Dendritic cell treated with granulocyte-macrophage colony-stimulating factor and Interleukin-4, amounts not matched to agents 40 ng/mL and 50 ng/mL, for 4 days (primary cell): ENCODE measurements at regions not wholly inside any gene's neighbourhood (a gene's known extent, or its start where the extent isn't known, plus 50 kb on each side); places are given as distances from the start of the nearest gene placed in this dataset.

Experiments used
- H3K27ac Mint-ChIP-seq: one replicate; pipeline ENCODE4 v1.8.0; 2022; ENCODE audit warnings: mild to moderate bottlenecking, mixed read lengths
- H3K27me3 Mint-ChIP-seq: one replicate; pipeline ENCODE4 v1.8.0; 2022; ENCODE audit warnings: mild to moderate bottlenecking, mixed read lengths
- H3K36me3 Mint-ChIP-seq: one replicate; pipeline ENCODE4 v1.8.0; 2022; ENCODE audit warnings: low read depth, mixed read lengths
- H3K4me1 Mint-ChIP-seq: one replicate; pipeline ENCODE4 v1.8.0; 2022; ENCODE audit warnings: low read depth, mixed read lengths
- H3K4me3 Mint-ChIP-seq: one replicate; pipeline ENCODE4 v1.8.0; 2022; ENCODE audit warnings: mild to moderate bottlenecking, moderate library complexity, mixed read lengths
- H3K9me3 Mint-ChIP-seq: one replicate; pipeline ENCODE4 v1.8.0; 2022; ENCODE audit warnings: mixed read lengths
- intact Hi-C: fragments of 100-400 bp; cut with micrococcal nuclease; formaldehyde crosslinking; loops from one replicate; pipeline ENCODE4 v1.15.0; 2022

GRCh38 chr13:21980049-21980448, 309.2 kb downstream of the FGF9 start:
- Mint-ChIP-seq H3K27me3 (no peaks in the 10 kb centered on the region), H3K9me3 (no peaks in the 10 kb centered on the region), H3K4me3 (no peak overlapping the region), H3K4me1 (no peaks in the 10 kb centered on the region), H3K36me3 (no peaks in the 10 kb centered on the region), H3K27ac (no peak overlapping the region)
- intact Hi-C loops, result no loop called here

- no peaks in the 10 kb centered on the region for H3K9me3 Mint-ChIP-seq
- intact Hi-C loops, result no loop called here
- H3K36me3 Mint-ChIP-seq, result no peaks in the 10 kb centered on the region
- no peaks in the 10 kb centered on the region for H3K4me1 Mint-ChIP-seq
- peaks cover 1% of the 10 kb centered on the region for H3K27me3 Mint-ChIP-seq
- no peak overlapping the region for H3K4me3 Mint-ChIP-seq
- no peak overlapping the region for H3K27ac Mint-ChIP-seq
These were observed 313.3 kb downstream of the FGF9 start for GRCh38 chr13:21984156-21984555.

GRCh38 chr13:21986602-21987001, 315.7 kb downstream of the FGF9 start:
- Mint-ChIP-seq H3K9me3 (no peaks in the 10 kb centered on the region), H3K4me3 (no peak overlapping the region), H3K4me1 (no peaks in the 10 kb centered on the region), H3K27me3 (peaks cover 1% of the 10 kb centered on the region), H3K36me3 (no peaks in the 10 kb centered on the region), H3K27ac (no peak overlapping the region)
- intact Hi-C loops, result no loop called here

GRCh38 chr13:21987793-21988192, 316.9 kb downstream of the FGF9 start:
- intact Hi-C loops, result no loop called here
- H3K36me3 Mint-ChIP-seq, result no peaks in the 10 kb centered on the region
- H3K27me3 Mint-ChIP-seq, result peaks cover 1% of the 10 kb centered on the region
- no peak overlapping the region for H3K4me3 Mint-ChIP-seq
- no peaks in the 10 kb centered on the region for H3K4me1 Mint-ChIP-seq
- H3K27ac Mint-ChIP-seq, result no peak overlapping the region
- no peaks in the 10 kb centered on the region for H3K9me3 Mint-ChIP-seq

- Mint-ChIP-seq H3K4me3 (no peak overlapping the region), H3K27me3 (peaks cover 1% of the 10 kb centered on the region), H3K4me1 (no peaks in the 10 kb centered on the region), H3K36me3 (no peaks in the 10 kb centered on the region), H3K27ac (no peak overlapping the region), H3K9me3 (no peaks in the 10 kb centered on the region)
- intact Hi-C loops, result no loop called here
These were observed 317.8 kb downstream of the FGF9 start for GRCh38 chr13:21988624-21989023.

- Mint-ChIP-seq H3K27ac (no peak overlapping the region), H3K36me3 (no peaks in the 10 kb centered on the region), H3K4me1 (no peaks in the 10 kb centered on the region), H3K27me3 (peaks cover 2% of the 10 kb centered on the region), H3K4me3 (no peak overlapping the region), H3K9me3 (no peaks in the 10 kb centered on the region)
- intact Hi-C loops, result no loop called here
These were observed 325.2 kb downstream of the FGF9 start for GRCh38 chr13:21996049-21996448.

DNA sequence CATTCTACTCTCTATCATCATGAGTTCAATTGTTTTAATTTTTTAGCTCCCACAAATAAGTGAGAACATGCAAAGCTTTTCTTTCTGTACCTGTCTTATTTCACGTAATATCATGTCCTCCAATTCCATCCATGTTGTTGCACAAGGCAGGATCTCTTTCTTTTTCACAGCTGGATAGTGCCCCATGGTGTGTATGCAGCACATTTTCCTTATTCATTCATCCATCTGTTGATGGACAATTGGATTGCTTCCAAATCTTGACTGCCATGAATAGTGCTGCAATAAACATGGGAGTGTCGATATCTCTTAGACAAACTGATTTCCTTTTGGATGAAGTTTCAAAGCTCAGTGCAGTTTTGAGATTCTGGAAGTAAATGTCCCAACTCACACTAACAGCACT, 326.9 kb downstream of the FGF9 start:
- Mint-ChIP-seq H3K9me3 (no peaks in the 10 kb centered on the region), H3K36me3 (no peaks in the 10 kb centered on the region), H3K4me3 (no peak overlapping the region), H3K27ac (no peak overlapping the region), H3K27me3 (peaks cover 2% of the 10 kb centered on the region), H3K4me1 (no peaks in the 10 kb centered on the region)
- intact Hi-C loops, result no loop called here

GRCh38 chr13:21998279-21998990, 327.6 kb downstream of the FGF9 start:
- no peaks in the 10 kb centered on the region for H3K4me1 Mint-ChIP-seq
- H3K36me3 Mint-ChIP-seq, result no peaks in the 10 kb centered on the region
- H3K4me3 Mint-ChIP-seq, result no peak overlapping the region
- no peaks in the 10 kb centered on the region for H3K9me3 Mint-ChIP-seq
- intact Hi-C loops, result no loop called here
- peaks cover 2% of the 10 kb centered on the region for H3K27me3 Mint-ChIP-seq
- no peak overlapping the region for H3K27ac Mint-ChIP-seq

DNA sequence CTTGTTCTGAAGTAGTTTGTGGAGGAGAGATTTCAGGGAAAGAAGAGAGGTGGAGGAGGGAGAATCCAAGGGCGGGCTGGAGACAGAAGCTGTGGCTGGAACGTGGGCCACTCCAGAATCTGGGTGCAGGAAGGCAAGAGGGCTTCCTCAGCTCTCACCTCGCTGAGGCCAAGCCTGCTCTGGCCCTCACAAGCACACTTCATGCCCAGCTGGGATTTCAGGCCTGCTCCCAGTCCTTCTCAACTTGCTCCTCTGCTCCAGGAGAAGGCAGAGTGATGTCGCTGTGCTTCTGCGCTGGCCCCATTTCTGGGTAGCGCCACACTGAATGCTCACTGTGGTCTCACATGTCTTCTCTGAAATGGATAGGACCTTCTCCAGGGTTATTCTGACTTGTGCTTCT, 328.8 kb downstream of the FGF9 start:
- intact Hi-C loops, result no loop called here
- Mint-ChIP-seq H3K27me3 (peaks cover 2% of the 10 kb centered on the region), H3K27ac (no peak overlapping the region), H3K36me3 (no peaks in the 10 kb centered on the region), H3K4me1 (no peaks in the 10 kb centered on the region), H3K4me3 (no peak overlapping the region), H3K9me3 (no peaks in the 10 kb centered on the region)

- H3K9me3 Mint-ChIP-seq, result no peaks in the 10 kb centered on the region
- no peaks in the 10 kb centered on the region for H3K36me3 Mint-ChIP-seq
- intact Hi-C loops, result no loop called here
- H3K4me1 Mint-ChIP-seq, result no peaks in the 10 kb centered on the region
- H3K4me3 Mint-ChIP-seq, result no peak overlapping the region
- H3K27me3 Mint-ChIP-seq, result peaks cover 2% of the 10 kb centered on the region
- H3K27ac Mint-ChIP-seq, result no peak overlapping the region
These were observed 329.3 kb downstream of the FGF9 start for GRCh38 chr13:22000191-22000590.

- intact Hi-C loops, result no loop called here
- Mint-ChIP-seq H3K27me3 (peaks cover 2% of the 10 kb centered on the region), H3K4me3 (no peak overlapping the region)
These were observed 330.5 kb downstream of the FGF9 start for GRCh38 chr13:22001336-22001735.

GRCh38 chr13:22002893-22003292, 332.0 kb downstream of the FGF9 start:
- H3K9me3 Mint-ChIP-seq, result peaks cover 4% of the 10 kb centered on the region
- H3K27me3 Mint-ChIP-seq, result peaks cover 2% of the 10 kb centered on the region
- H3K4me3 Mint-ChIP-seq, result no peak overlapping the region
- intact Hi-C loops, result no loop called here
- H3K4me1 Mint-ChIP-seq, result no peaks in the 10 kb centered on the region
- H3K27ac Mint-ChIP-seq, result no peak overlapping the region
- no peaks in the 10 kb centered on the region for H3K36me3 Mint-ChIP-seq

More at GRCh38 chr13:22001336-22001735, 330.5 kb downstream of the FGF9 start:
- no peaks in the 10 kb centered on the region for H3K9me3 Mint-ChIP-seq
- H3K4me1 Mint-ChIP-seq, result no peaks in the 10 kb centered on the region
- no peaks in the 10 kb centered on the region for H3K36me3 Mint-ChIP-seq
- no peak overlapping the region for H3K27ac Mint-ChIP-seq

DNA sequence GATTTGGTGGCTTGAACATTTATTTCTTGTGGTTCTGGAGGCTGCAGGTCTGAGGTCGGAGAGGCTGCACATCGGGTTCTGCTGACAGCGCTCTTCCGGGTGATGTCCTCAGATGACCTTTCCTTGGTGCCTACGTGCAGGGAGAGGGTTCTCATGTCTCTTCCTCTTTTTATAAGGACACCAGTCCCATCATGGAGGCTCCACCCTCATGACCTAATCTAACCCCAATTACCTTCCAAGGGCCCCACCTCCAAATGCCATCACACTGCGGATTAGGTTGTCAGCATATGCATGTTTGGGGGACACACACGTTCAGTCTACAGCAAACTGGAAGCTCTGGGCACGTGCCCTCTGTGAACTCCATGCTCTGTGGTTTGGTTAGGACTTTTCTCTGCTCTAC, 338.6 kb downstream of the FGF9 start:
- H3K27ac Mint-ChIP-seq, result no peak overlapping the region
- peaks cover 15% of the 10 kb centered on the region for H3K9me3 Mint-ChIP-seq
- no peaks in the 10 kb centered on the region for H3K36me3 Mint-ChIP-seq
- no peak overlapping the region for H3K4me3 Mint-ChIP-seq
- peaks cover 16% of the 10 kb centered on the region for H3K4me1 Mint-ChIP-seq
- no peaks in the 10 kb centered on the region for H3K27me3 Mint-ChIP-seq
- intact Hi-C loops, result no loop called here

- Mint-ChIP-seq H3K9me3 (peaks cover 15% of the 10 kb centered on the region), H3K36me3 (no peaks in the 10 kb centered on the region), H3K4me3 (no peak overlapping the region), H3K4me1 (peaks cover 16% of the 10 kb centered on the region), H3K27me3 (no peaks in the 10 kb centered on the region), H3K27ac (no peak overlapping the region)
- intact Hi-C loops, result no loop called here
These were observed 339.1 kb downstream of the FGF9 start for GRCh38 chr13:22009937-22010336.

GRCh38 chr13:22012686-22013085, 341.8 kb downstream of the FGF9 start:
- intact Hi-C loops, result no loop called here
- no peak overlapping the region for H3K27ac Mint-ChIP-seq

More at GRCh38 chr13:22012686-22013085, 341.8 kb downstream of the FGF9 start:
- H3K27me3 Mint-ChIP-seq, result no peaks in the 10 kb centered on the region
- H3K4me1 Mint-ChIP-seq, result peaks cover 24% of the 10 kb centered on the region
- peaks cover 13% of the 10 kb centered on the region for H3K9me3 Mint-ChIP-seq
- no peaks in the 10 kb centered on the region for H3K36me3 Mint-ChIP-seq
- no peak overlapping the region for H3K4me3 Mint-ChIP-seq
